ENCODE measurements at regions not wholly inside any gene's neighbourhood (a gene's known extent, or its start where the extent isn't known, plus 50 kb on each side); places are given as distances from the start of the nearest gene placed in this dataset.

DNA sequence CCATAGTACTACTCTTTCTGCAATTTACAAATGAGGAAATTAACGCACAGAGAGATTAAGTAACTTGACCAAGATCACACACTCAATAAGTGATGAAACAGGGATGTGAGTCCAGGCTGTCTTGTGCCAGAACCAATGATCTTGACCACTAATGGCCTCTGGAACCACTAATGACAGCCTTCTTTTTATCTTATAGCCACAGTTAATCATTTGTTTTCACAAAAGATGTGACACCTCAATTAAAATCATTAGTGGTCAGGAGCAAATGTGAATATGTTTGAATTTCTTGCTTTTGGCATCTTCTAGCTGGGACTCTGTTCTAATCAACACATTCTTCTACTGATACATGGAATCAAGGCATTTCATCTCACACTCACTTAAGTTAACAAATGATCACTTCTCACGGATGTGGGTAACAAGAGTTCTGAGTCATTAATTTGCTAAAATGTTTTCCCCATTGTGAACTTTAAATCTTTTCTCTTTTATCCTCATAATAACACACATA, 102.7 kb upstream of the CD180 start:
- DNase-seq (ENCODE audit: low read depth): peak; percentile 57

DNA sequence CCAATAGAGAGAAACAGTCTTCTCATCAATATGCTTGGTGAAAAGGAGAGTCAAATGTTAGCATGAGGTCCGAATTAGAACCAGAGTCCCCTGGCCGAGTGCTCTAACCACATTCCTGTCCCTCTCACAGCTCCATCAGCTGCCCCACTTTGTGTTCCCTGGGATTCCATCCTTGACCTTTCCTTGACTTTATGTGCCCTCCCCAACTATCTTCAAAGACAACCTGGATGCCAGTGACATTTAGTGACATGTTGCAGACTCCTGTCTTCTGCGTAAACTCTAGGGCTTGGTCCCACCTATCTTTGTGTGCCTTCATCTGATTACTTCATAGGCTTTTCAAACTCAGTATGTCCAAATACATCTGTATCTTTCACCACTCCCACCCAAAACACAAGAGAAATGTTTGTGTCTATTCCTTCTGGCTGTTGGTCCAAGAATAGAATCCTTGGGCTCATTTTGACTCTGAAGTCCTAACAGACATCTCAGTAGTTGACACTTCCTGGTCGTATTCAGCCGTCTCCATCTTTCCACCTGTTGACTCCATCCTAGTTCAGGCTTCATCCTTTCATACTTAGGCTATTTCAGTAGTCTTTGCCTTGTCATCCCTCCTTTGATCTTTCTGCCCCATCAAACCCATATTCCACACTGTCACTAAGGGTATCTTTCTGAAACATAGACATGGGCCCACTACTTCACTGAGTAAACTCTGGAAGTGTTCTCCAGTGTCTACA, 101.4 kb upstream of the CD180 start:
- DNase-seq (ENCODE audit: low read depth): no peak

DNA sequence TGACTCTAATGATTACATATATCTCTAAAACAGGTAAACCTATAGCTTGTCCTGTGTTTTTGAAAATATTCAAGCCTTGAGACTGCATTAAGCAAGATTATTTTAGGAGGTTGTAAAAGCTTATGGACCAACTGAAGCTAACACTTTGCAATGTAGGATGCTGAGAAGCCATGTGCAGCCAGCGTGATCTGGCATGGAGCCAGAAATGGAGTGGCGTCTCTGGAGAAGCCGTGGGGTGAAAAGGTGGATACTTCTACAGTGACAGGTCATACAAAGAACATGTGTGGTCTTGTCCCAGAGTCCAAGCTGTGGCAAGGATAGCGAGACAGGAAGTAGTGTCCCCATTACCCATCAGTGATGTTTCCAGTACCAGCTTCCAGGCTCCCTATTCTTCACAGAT, 100.8 kb upstream of the CD180 start:
- DNase-seq (ENCODE audit: low read depth): no peak

DNA sequence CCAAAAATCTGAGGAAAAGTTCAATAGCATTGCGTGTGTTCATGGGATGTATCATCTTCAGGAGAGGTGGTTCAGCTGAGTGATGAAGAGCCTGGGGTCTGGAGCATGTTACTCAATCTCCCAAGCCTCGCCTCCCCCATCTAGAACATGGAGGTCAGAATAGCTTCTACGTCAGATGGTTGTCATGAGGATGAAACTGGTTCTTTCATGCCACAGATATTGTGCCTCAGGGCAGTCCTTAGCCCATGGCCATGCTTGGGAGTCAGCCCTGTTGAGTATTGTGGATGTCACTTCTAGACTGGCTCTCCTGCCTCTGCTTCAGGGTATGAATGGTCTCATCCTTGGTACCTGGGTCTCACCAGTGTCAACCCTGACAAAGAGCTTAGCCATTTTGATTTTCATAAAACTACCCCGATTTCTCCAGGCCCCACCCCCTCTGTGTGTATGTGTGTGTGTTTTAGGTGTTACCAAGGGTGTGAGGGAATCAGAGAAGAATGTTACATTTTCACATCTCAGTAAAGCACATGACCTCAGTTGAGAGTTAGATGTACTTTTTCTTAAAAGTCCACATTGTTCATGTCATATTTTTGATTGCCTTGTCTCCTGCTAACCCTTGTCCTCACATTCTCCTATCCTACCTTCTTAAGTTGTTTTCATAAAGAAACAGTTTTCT, 97.8 kb upstream of the CD180 start:
- DNase-seq (ENCODE audit: low read depth): no peak

DNA sequence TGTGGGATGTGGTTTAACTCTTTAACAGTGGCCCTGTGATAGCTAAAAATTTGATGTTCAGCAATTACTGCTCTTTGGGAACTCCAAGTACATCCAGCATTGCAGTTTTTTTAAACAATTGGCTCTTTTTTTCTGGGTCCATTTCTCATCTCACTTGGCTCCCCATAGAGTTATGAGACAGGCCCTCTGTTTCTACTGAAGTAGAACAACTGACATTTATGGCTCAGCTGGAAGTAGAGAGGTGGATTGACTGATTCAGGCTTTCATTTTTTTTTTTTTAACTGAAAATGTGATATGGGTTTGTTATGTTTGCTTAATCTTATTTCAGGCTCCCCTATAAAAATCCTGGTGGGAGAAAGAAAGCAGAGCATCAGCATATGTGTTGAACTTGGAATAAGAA, 96.6 kb upstream of the CD180 start:
- DNase-seq (ENCODE audit: low read depth): no peak

DNA sequence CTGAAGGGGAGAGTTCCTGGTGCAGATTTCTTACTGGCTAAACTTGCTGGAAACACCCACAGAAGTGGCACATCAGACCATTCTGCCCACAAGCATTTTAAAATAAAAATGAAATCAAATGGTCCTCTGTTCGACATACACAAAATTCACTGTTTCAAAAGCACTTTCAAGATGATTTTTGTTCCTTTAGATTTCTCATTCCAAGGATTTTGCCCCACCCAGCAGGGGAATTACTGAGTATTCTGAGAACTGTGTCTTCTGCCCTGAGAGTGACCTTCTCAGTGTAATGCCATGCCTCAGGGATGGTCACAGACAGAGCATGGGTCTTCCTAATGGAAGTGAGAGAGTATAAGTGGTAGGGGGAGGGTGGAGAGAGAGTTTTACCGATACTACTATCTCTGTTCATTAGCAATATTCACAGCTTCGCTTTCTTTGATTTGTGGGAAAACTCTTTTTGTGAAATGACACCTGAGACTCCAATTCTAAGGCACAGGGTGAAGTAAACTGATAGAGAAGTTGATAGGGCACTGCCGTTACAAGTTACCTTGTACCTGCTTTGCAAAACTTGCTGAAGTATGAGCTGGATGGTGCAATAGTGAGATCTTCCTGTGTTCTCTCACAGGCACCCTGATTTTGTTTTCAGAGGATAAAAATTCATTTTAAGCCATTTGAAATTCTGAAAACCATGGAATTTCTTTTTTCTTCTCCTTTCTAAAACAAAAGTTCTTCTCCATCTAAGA, 95.8 kb upstream of the CD180 start:
- no peak for DNase-seq (ENCODE audit: low read depth)

DNA sequence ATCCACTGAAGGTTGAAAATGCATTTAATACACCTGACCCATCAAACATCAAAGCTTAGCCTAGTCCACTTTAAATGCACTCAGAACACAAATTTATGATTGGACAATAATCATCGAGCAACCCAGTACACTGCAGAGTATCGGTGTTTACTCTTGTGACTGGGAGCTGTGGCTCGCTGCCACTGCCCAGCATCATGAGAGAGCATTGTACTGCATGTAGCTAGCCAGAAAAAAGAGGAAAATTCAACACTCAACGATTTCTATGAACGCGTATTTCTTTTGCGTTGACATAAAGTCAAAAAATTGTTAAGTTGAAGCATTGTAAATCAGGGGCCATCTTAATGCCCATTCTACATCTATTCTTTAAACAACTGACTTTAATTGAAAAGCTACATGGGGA, 95.1 kb upstream of the CD180 start:
- no peak for DNase-seq (ENCODE audit: low read depth)

DNA sequence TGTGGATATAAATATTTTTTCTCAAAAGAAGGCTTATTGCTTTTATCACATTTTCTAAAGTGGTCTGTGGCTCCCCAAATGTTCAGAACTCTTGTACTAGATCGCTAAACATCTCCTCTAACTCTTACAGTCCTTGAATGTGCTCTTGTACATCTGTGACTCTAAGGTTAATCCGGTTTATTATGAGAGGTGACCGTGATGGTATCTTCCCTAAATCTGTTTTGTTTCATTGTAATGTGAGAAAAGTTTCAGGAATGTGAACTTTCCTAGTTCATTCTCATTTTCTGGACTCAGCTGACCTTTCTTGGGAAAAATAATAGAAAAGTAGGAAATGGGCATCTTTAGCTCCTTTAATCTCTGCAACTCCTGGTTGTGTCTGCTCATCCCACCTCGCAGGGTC, 94.5 kb upstream of the CD180 start:
- DNase-seq (ENCODE audit: low read depth): no peak

DNA sequence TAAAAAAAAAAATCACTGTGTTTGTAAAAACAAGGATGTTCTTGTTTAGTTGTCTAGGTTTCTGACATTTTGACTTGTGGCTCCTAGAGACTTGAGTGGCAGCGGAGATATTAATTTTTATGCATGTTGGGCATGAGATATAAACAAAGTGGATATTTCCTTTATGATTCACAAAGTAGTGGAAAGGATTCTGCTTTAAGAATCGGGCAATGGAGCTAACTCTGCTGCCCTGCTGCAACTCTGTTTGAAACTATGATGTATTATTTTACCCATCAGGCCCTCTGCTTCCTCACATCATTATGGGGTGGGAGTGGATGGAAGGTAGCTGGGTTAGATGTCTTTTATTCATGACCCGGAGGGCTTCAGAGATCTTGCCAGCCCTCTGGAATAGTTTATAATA, 94.1 kb upstream of the CD180 start:
- no peak for DNase-seq (ENCODE audit: low read depth)

DNA sequence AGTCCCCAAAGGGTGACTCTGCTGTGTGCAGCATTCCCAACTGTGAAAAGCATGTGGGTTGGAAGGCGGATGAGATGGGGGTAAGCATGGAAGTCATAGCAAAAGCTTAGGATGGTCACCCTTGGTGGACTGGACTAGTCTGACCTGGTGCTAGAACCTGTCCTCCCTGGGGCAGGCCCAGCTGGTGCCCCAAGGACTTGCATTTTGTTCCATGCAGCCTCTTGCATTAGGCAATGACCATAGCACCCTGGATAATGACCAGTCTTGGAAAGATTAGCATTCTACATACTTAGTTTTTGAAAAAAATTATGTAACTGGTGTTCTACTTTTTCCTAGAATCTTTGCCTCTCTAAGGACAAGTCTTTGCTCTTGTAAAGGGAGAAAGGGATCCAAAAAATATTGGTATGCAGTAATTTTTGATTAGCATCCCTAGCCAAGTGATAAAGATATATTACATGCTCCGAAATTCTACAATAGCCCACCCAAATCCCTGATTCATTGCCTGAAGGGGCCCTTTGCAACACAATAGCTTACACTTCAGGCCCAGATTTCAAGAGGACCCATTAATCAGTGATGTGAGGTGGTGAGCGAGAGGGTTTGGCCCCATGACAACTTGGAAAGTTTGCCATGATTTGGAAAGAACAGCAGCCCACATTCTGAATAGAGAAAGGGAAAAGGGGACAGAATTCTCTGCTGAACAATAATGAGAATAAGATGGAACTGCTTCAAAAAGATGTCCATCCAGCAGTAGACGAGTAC, 93.3 kb upstream of the CD180 start:
- no peak for DNase-seq (ENCODE audit: low read depth)

DNA sequence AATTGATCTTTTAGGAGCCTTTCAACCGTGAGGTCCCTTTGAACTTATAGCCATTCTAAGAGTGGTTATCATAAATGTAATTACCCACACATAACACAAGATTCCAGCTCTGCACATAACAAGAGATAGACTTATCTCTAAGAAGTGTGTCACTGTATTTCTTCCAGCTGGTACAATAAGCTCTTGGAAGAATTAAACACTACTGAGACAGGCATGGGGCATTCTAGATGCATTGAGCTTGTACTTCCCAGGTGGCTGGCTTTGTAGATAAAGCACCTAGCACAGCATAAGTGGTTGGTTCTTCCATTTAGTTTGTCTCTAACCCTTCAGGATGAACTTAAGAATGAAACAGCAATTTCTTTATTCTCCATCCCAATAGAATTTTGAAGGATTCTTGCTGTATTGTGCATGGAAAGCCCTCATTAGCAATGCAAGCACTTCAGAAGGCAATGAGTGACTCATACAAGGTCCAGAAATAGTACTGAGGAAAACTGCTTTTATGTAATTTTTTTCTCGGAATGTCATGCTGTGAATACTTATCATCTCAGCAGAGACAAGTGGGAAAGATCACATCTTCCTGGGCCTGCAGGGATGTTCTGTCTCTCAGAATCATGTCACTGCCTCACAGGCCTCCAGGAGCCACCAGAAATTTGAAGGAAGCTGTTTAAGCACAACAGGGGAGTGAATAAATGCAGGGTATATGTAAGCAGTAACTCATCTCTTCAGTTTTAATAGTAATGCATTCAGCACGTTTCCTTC, 91.1 kb upstream of the CD180 start:
- no peak for DNase-seq (ENCODE audit: low read depth)

DNA sequence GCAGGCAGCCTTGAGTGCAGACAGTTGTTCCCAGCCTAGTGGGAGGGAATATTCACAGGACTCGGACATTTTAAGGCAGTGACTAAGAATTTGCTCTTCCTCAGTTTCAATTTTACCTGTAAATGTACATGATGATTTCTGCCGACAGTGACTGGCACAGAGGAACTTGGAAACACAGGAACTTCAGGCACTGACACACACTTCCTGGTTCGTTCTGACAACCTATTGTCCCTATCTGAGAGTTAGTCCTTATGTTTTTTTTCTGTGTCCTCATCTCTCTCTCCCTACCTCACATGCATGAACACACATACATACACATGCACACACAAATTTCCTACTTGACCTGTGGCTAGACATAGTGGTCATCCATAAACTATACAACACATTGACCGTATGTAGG, 89.4 kb upstream of the CD180 start:
- no peak for DNase-seq (ENCODE audit: low read depth)

DNA sequence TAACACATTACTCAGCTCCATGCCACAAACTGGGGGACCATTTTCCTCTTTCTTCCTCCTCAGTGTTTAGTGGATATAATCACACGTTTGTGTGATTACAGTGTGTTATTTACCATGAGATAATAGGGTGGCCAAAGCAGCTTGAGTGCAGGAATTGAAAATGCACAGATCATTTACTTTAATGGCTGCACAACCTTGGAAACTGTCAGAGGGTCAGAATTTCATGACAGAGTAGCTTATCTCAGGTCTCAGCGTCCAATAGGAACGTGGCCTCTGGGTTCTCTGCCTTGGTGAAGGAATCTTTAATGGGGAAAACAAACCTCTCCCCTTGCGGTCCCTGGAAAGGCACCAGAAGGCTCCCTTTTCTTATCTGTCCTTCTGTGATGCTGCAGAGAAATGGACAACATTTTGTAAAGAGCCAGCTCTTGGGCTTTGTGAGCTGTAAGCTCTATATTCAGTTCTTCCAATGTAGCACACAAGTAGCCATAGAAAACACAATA, 87.4 kb upstream of the CD180 start:
- no peak for DNase-seq (ENCODE audit: low read depth)

DNA sequence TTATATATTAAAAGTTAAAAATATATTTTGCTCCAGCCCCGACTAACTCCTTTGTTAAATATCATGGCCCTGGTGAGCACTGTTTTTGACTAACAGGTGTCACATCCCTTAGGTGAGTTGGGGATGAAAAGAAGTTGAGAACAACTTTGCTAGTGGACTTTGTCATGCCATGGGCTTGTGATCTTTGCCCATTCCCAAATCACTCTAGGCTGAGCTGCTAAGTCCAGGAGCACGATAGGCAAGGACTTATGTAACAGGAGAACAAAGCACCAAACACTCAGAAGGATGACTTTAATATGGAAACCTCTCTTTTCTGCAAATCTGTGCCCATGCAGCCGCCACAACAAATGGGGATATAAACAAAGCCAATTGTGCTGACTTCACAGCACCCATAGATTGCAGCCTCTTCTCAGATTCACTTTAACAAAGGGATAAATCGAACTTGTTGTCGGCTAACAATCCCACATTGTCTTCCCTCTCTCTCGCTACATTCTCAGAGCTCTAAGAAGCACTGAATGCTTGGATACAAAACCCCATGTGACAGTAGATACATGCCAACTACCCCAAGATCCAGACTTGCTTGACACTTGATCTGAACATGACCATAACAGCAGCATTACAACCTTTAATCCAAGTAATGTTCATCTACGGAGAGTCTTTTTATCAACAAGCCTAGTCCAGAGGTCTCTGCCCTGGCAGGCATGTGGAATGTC, 86.8 kb upstream of the CD180 start:
- DNase-seq (ENCODE audit: low read depth): no peak

DNA sequence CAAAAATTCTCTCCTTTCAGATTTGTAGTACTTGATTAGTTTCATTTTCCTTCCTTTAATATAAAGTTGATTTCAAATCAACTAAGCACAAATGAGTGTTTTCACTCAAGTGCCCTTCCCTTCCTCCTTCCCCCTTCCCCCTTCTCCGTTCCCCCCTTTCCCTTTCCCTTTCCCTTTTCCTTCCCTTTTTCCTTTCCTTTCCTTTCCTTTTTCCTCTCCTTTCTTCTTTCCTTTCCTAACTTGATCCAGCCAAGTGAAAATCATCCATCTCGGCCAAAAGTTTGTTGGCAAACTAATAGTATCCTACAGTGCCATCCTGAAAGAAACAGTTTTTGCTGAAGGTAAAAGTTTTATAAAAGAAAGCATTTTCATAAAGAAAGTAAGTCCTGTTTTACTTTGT, 85.3 kb upstream of the CD180 start:
- no peak for DNase-seq (ENCODE audit: low read depth)

DNA sequence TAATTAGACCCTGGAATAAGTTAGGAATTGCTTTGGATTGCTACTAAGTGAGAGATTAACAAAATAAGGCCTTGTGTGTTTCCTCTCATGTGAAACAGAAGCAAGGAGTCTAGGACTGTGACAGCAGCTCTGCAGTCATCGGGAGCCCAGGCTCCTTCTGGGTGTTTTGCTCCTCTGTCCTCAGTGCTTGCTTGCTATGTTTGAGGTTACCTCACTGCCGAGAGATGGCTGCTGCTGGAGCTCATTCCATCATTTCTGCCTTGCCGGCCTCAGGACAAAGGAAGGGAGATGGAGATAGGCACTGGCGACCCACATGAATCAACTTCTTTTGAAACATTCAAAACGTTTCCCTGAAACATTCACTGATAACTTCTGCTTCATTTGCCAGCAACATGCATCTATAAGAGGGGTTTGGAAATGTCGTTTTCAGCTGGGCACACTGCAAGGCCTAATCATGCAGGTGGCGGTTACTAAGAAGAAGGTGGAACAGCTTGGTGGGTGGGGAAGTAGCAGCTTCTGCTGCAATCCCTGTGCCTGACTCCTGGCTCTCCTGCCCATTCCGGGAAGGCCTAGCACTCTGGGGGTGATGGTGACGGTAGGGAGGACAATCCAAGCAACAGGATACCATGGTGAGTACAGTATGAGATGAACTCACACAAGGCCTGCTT, 77.2 kb upstream of the CD180 start:
- DNase-seq (ENCODE audit: low read depth): no peak

DNA sequence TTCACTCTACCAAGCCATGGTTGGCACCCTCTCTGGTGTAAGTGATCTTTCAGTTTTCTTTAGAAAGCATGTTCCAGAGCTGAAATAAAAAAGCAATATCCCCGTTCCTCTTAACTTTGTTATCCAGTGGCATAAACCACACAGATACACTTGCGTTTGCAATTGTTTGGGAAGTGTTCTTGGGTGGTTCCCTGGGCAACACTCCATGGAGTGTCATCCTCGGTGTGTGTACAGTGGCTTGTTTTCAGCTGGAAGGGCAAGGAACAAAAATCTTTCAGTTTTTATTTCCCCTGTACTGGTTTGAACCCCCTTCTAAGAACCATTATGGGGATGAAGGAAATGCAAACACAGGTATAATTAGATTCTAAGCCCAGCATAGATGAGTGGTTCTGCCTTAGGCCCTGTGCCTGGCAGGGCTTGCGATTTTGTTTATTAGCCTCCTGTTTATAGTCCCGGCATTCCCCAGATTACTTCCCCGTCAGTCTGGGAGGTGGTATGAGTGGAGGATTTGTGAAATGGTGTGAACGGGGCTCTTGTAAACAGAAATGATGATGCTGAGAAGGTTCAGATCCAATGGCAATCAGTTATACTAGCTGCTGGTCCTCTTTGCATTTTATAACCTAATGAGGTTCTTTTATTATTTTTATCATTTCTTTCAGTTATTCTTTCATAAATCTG, 76.0 kb upstream of the CD180 start:
- DNase-seq (ENCODE audit: low read depth): no peak

DNA sequence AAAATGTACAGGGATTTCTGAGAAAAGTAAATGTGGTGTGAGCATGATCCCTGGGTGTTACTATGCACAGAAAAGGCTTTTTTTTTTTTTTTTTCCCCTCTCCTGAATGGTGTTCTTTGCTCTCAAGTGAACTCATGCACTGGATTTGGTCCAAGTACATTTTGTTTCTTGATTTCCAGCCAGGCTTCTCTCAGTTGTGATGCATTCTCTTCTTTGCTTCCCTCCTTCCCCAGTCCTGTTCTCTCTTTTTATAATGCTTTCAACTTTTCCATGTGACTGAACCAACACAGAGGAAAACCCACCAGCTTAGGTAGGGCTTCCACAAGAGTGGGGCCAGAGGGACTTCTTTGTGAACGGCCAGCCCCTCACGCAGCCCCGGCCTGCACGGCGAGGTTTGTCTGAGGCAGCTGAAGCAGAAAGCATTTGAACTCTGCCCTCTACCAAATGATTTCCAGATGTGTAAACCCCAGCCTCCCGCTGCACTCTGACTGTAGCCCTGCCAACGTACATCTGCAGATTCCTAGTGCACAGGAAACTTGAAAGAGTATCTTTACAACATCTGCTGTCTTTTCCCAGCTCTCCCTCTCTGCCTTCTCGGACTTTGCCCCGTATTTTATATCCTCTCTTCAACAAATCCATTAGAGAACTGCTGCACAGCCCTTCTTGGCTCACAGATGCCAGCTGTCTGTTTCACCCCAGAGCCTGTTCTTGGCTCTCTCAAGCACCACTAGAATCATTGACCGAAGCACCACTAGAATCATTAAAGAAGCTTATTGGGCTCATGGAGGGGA, 71.8 kb upstream of the CD180 start:
- peak; percentile 89 for DNase-seq (ENCODE audit: low read depth)
